A549 (cell line): ENCODE measurements at regions not wholly inside any gene's neighbourhood (a gene's known extent, or its start where the extent isn't known, plus 50 kb on each side); places are given as distances from the start of the nearest gene placed in this dataset.

ENCODE experiments used
- ATAC-seq, 2 experiments: fragments of 200-7000 bp in 1 of 2; fragments of >200 bp in 1 of 2; cut with Nextera tagmentation in 1 of 2; cut with Tn5 transposase in 1 of 2; 3 replicates each; pipeline versions ENCODE4 v1.8.0 to v1.9.1; 2018 to 2020; ENCODE audit warnings: mild to moderate bottlenecking in 1 of 2, moderate library complexity in 1 of 2
- CTCF ChIA-PET: fragments of 300-600 bp; sonication (Branson Sonifier 250); formaldehyde crosslinking; extraction: SDS; loops from one replicate; lab custom pipeline; 2021; ENCODE audit warnings: antibody characterized with exemption, inconsistent platforms; lab: Yijun Ruan, JAX
- POLR2A ChIA-PET: fragments of 350-600 bp; formaldehyde crosslinking; extraction: SDS; loops from one replicate; lab custom pipeline; 2021; ENCODE audit warnings: antibody characterized with exemption, inconsistent platforms; lab: Yijun Ruan, JAX
- DNase-seq, 2 experiments: peaks; one replicate each; pipeline versions ENCODE4 v3.0.0 to v3.0.0-alpha.2; 2011 to 2016; ENCODE audit warnings: low read depth in 1 of 2, low spot score in 1 of 2
- FAIRE-seq: peaks from 2 replicates; lab custom pipeline; 2011; peaks lifted over from hg19 to GRCh38; lab: Jason Lieb, UNC
- H3K27ac ChIP-seq, 2 experiments: fragments of >200 bp; sonication (Bioruptor Twin); formaldehyde crosslinking; 3 replicates each; pipeline ENCODE4 v1.5.1; 2016 to 2017
- H3K4me1 ChIP-seq: fragments of >200 bp; sonication (Bioruptor Twin); formaldehyde crosslinking; 3 replicates; pipeline ENCODE4 v1.6.1; 2016
- H3K4me2 ChIP-seq: fragments of >200 bp; sonication (Bioruptor Twin); formaldehyde crosslinking; 3 replicates; pipeline ENCODE4 v1.6.1; 2016
- H3K4me3 ChIP-seq: fragments of >200 bp; sonication (Bioruptor Twin); formaldehyde crosslinking; 3 replicates; pipeline ENCODE4 v1.5.1; 2016
- H3K9me3 ChIP-seq: fragments of >200 bp; sonication (Bioruptor Twin); formaldehyde crosslinking; 3 replicates; pipeline ENCODE4 v1.6.1; 2016
- BHLHE40 ChIP-seq: IDR thresholded peaks from 2 replicates; pipeline ENCODE4 v1.6.1; 2012; ENCODE audit warnings: low read depth, low read length, inconsistent platforms
- CHD2 ChIP-seq: fragments of 150-350 bp; IDR thresholded peaks from 2 replicates; pipeline ENCODE4 v1.6.1; 2014; ENCODE audit warnings: low read length; ENCODE audit not compliant: partially characterized antibody
- CHD4 ChIP-seq: fragments of 200-600 bp; sonication (generic); IDR thresholded peaks from 2 replicates; pipeline ENCODE4 v1.6.1; 2016; ENCODE audit warnings: antibody characterized with exemption, mild to moderate bottlenecking, borderline replicate concordance
- FOXS1 ChIP-seq: fragments of 250-450 bp; sonication (Bioruptor Pico); IDR thresholded peaks from 2 replicates; pipeline ENCODE4 v1.5.0; 2020; ENCODE audit warnings: mild to moderate bottlenecking, moderate library complexity
- HOXA7 ChIP-seq: fragments of 250-450 bp; sonication (Bioruptor Pico); IDR thresholded peaks from 2 replicates; pipeline ENCODE4 v1.5.0; 2020; ENCODE audit warnings: mild to moderate bottlenecking, moderate library complexity
- MAFK ChIP-seq: fragments of 450-650 bp; IDR thresholded peaks from 2 replicates; pipeline ENCODE4 v1.6.1; 2014; ENCODE audit not compliant: partially characterized antibody
- MYC ChIP-seq: IDR thresholded peaks from 2 replicates; pipeline ENCODE4 v1.6.1; 2012; ENCODE audit warnings: mild to moderate bottlenecking, inconsistent platforms, low read length, improper control_type of control experiment, borderline replicate concordance
- REST ChIP-seq: fragments of 200-600 bp; sonication (generic); IDR thresholded peaks from 2 replicates; pipeline ENCODE4 v1.6.1; 2016; ENCODE audit warnings: antibody characterized with exemption, mild to moderate bottlenecking, moderate library complexity
- RFX5 ChIP-seq: fragments of 450-650 bp; IDR thresholded peaks from 2 replicates; pipeline ENCODE4 v1.7.1; 2014; ENCODE audit warnings: antibody characterized with exemption, mild to moderate bottlenecking, moderate library complexity
- RNF2 ChIP-seq: fragments of 200-600 bp; sonication (generic); IDR thresholded peaks from 2 replicates; pipeline ENCODE4 v1.6.1; 2016; ENCODE audit warnings: low read depth, mild to moderate bottlenecking, antibody characterized with exemption, moderate library complexity, borderline replicate concordance
- SREBF2 ChIP-seq: fragments of 450-650 bp; IDR thresholded peaks from 2 replicates; pipeline ENCODE4 v1.6.1; 2014; ENCODE audit warnings: mild to moderate bottlenecking, moderate library complexity
- ZC3H11A ChIP-seq: fragments of 450-650 bp; IDR thresholded peaks from 2 replicates; pipeline ENCODE4 v1.6.1; 2014; ENCODE audit warnings: antibody characterized with exemption, mild to moderate bottlenecking
- ZNF302 ChIP-seq: fragments of 250-450 bp; sonication (Bioruptor Pico); IDR thresholded peaks from 2 replicates; pipeline ENCODE4 v1.9.0; 2021; ENCODE audit warnings: inconsistent platforms, mild to moderate bottlenecking, moderate library complexity
- WGBS: methylation state at CpG from one replicate; pipeline ENCODE4 v1.1.6; 2017; ENCODE audit errors: missing lambda C conversion rate; 5-methylcytosine and 5-hydroxymethylcytosine counted together

- Histone ChIP-seq H3K4me3 (no peak overlapping the region), H3K4me2 (no peak overlapping the region), H3K9me3 (no peaks in the 10 kb centered on the region), H3K27ac (no peak overlapping the region), H3K4me1 (no peaks in the 10 kb centered on the region)
- DNase-seq: no peak
- 73% methylated on average over 1 of the region's 1 CpG for WGBS
- TF ChIP-seq ZNF302 (no peak), MAFK (no peak), RNF2 (no peak), SREBF2 (no peak), BHLHE40 (no peak), HOXA7 (CRISPR knock-in tag) (no peak), CHD2 (no peak), REST (no peak), ZC3H11A (no peak), MYC (no peak), FOXS1 (CRISPR knock-in tag) (no peak)
- ATAC-seq: no peak
- no peak for FAIRE-seq
- CTCF ChIA-PET: no interaction called here
- POLR2A ChIA-PET: no interaction called here
Measured at GRCh38 chr4:122326908-122327307, 51.9 kb upstream of the ADAD1 start.

- Histone ChIP-seq H3K9me3 (no peaks in the 10 kb centered on the region), H3K4me3 (no peak overlapping the region), H3K4me2 (no peak overlapping the region), H3K4me1 (no peaks in the 10 kb centered on the region), H3K27ac (no peak overlapping the region)
- no peak for ATAC-seq
- no peak for FAIRE-seq
- WGBS: 86% methylated on average over 1 of the region's 1 CpG
- POLR2A ChIA-PET: no interaction called here
- CTCF ChIA-PET: no interaction called here
- TF ChIP-seq MAFK (peak; percentile 30), BHLHE40 (no peak), CHD4 (no peak), RFX5 (no peak)
- DNase-seq: no peak
Measured at GRCh38 chr4:122328893-122329292, 49.9 kb upstream of the ADAD1 start.
